ENCODE measurements at regions not wholly inside any gene's neighbourhood (a gene's known extent, or its start where the extent isn't known, plus 50 kb on each side); places are given as distances from the start of the nearest gene placed in this dataset.

GRCh38 chr4:116726523-116726922 lies 358.9 kb downstream of the TRAM1L1 start:
- Histone ChIP-seq H3K4me3 (ENCODE audit: low read length) (no peak overlapping the region), H3K27ac (ENCODE audit: low read depth in 1 of 2, low read length in 2 of 2) (no peak overlapping the region), H3K9me3 (ENCODE audit: control insufficient read depth in 1 of 2, insufficient read depth in 1 of 2, low read length in 2 of 2) (no peaks in the 10 kb centered on the region), H3K36me3 (ENCODE audit: insufficient read depth, low read length) (no peaks in the 10 kb centered on the region), H3K4me1 (ENCODE audit: insufficient read depth, low read length) (no peaks in the 10 kb centered on the region), H3K27me3 (ENCODE audit: control insufficient read depth in 1 of 2, insufficient read depth in 2 of 2, low read length in 2 of 2) (no peaks in the 10 kb centered on the region)
- Mint-ChIP-seq H3K4me1 (ENCODE audit: low read depth) (no peaks in the 10 kb centered on the region), H3K9me3 (no peaks in the 10 kb centered on the region), H3K27me3 (no peaks in the 10 kb centered on the region), H3K4me3 (no peak overlapping the region), H3K36me3 (ENCODE audit: low read depth) (no peaks in the 10 kb centered on the region), H3K27ac (no peak overlapping the region)
- ChIA-PET CTCF (no interaction called here), POLR2A (no interaction called here)
- no peak for DNase-seq
- intact Hi-C loops (cut with DNase I, micrococcal nuclease), result no loop called here
- no peak for TF ChIP-seq CTCF (IDR thresholded peaks at IDR 0.05)
- ATAC-seq (ENCODE audit: poor library complexity), result no peak

- H3K27me3 ChIP-seq (ENCODE audit: control insufficient read depth in 1 of 2, insufficient read depth in 2 of 2, low read length in 2 of 2), result no peaks in the 10 kb centered on the region
- CTCF ChIA-PET, result no interaction called here
- no peak overlapping the region for H3K27ac ChIP-seq (ENCODE audit: low read depth in 1 of 2, low read length in 2 of 2)
- Mint-ChIP-seq H3K4me1 (ENCODE audit: low read depth) (no peaks in the 10 kb centered on the region), H3K4me3 (no peak overlapping the region), H3K9me3 (no peaks in the 10 kb centered on the region), H3K36me3 (ENCODE audit: low read depth) (no peaks in the 10 kb centered on the region), H3K27me3 (no peaks in the 10 kb centered on the region), H3K27ac (no peak overlapping the region)
- intact Hi-C loops (cut with DNase I, micrococcal nuclease), result no loop called here
- POLR2A ChIA-PET, result no interaction called here
- no peaks in the 10 kb centered on the region for H3K36me3 ChIP-seq (ENCODE audit: insufficient read depth, low read length)
- no peak for TF ChIP-seq CTCF (IDR thresholded peaks at IDR 0.05)
- H3K4me1 ChIP-seq (ENCODE audit: insufficient read depth, low read length), result no peaks in the 10 kb centered on the region
- DNase-seq (no peak), ATAC-seq (ENCODE audit: poor library complexity) (no peak)
- H3K4me3 ChIP-seq (ENCODE audit: low read length), result no peak overlapping the region
- no peaks in the 10 kb centered on the region for H3K9me3 ChIP-seq (ENCODE audit: control insufficient read depth in 1 of 2, insufficient read depth in 1 of 2, low read length in 2 of 2)
These were observed 361.1 kb downstream of the TRAM1L1 start for GRCh38 chr4:116724249-116724648.

- Mint-ChIP-seq H3K4me1 (ENCODE audit: low read depth) (no peaks in the 10 kb centered on the region), H3K9me3 (peaks cover 3% of the 10 kb centered on the region), H3K4me3 (no peak overlapping the region), H3K36me3 (ENCODE audit: low read depth) (no peaks in the 10 kb centered on the region), H3K27ac (no peak overlapping the region), H3K27me3 (no peaks in the 10 kb centered on the region)
- CTCF ChIA-PET, result no interaction called here
- Histone ChIP-seq H3K4me1 (ENCODE audit: insufficient read depth, low read length) (no peaks in the 10 kb centered on the region), H3K9me3 (ENCODE audit: control insufficient read depth in 1 of 2, insufficient read depth in 1 of 2, low read length in 2 of 2) (peaks cover 0 to 9% of the 10 kb centered on the region in 2 experiments), H3K27me3 (ENCODE audit: control insufficient read depth in 1 of 2, insufficient read depth in 2 of 2, low read length in 2 of 2) (no peaks in the 10 kb centered on the region), H3K27ac (ENCODE audit: low read depth in 1 of 2, low read length in 2 of 2) (no peak overlapping the region), H3K36me3 (ENCODE audit: insufficient read depth, low read length) (no peaks in the 10 kb centered on the region), H3K4me3 (ENCODE audit: low read length) (no peak overlapping the region)
- TF ChIP-seq CTCF (IDR thresholded peaks at IDR 0.05), result no peak
- ATAC-seq (ENCODE audit: poor library complexity) (no peak), DNase-seq (peak in 1 of 14 experiments; percentile 7)
- intact Hi-C loops (cut with DNase I, micrococcal nuclease), result no loop called here
- POLR2A ChIA-PET, result no interaction called here
These were observed 379.9 kb downstream of the TRAM1L1 start for GRCh38 chr4:116705466-116705865.
